ENCODE measurements at regions not wholly inside any gene's neighbourhood (a gene's known extent, or its start where the extent isn't known, plus 50 kb on each side); places are given as distances from the start of the nearest gene placed in this dataset.

GRCh38 chr12:89927226-89927698 lies 218.6 kb upstream of the ATP2B1 start:
- DNase-seq (ENCODE audit: low spot score) = no peak

GRCh38 chr12:89924191-89924590 lies 215.6 kb upstream of the ATP2B1 start:
- no peak for DNase-seq (ENCODE audit: low spot score)

GRCh38 chr12:89923091-89923490 lies 214.5 kb upstream of the ATP2B1 start:
- DNase-seq (ENCODE audit: low spot score) = no peak

GRCh38 chr12:89920866-89921265 lies 212.2 kb upstream of the ATP2B1 start:
- DNase-seq (ENCODE audit: low spot score) = no peak

- no peak for DNase-seq (ENCODE audit: low spot score)
Measured at GRCh38 chr12:89919241-89919906, 210.7 kb upstream of the ATP2B1 start.

GRCh38 chr12:89918172-89918846 lies 209.7 kb upstream of the ATP2B1 start:
- DNase-seq (ENCODE audit: low spot score) = no peak

GRCh38 chr12:89909753-89910152 lies 201.1 kb upstream of the ATP2B1 start:
- no peak for DNase-seq (ENCODE audit: low spot score)

- DNase-seq (ENCODE audit: low spot score) = no peak
Measured at GRCh38 chr12:89907659-89908058, 199.0 kb upstream of the ATP2B1 start.

GRCh38 chr12:89906824-89907223 lies 198.2 kb upstream of the ATP2B1 start:
- DNase-seq (ENCODE audit: low spot score) = no peak

GRCh38 chr12:89906178-89906577 lies 197.5 kb upstream of the ATP2B1 start:
- DNase-seq (ENCODE audit: low spot score) = no peak

GRCh38 chr12:89901906-89902642 lies 193.4 kb upstream of the ATP2B1 start:
- no peak for DNase-seq (ENCODE audit: low spot score)

- DNase-seq (ENCODE audit: low spot score) = no peak
Measured at GRCh38 chr12:89901319-89901718, 192.7 kb upstream of the ATP2B1 start.

- DNase-seq (ENCODE audit: low spot score) = no peak
Measured at GRCh38 chr12:89899651-89900050, 191.0 kb upstream of the ATP2B1 start.

GRCh38 chr12:89895591-89895990 lies 187.0 kb upstream of the ATP2B1 start:
- no peak for DNase-seq (ENCODE audit: low spot score)

GRCh38 chr12:89895101-89895500 lies 186.5 kb upstream of the ATP2B1 start:
- no peak for DNase-seq (ENCODE audit: low spot score)

- DNase-seq (ENCODE audit: low spot score) = peak; percentile 31
Measured at GRCh38 chr12:89893972-89894706, 185.5 kb upstream of the ATP2B1 start.

GRCh38 chr12:89892436-89892835 lies 183.8 kb upstream of the ATP2B1 start:
- DNase-seq (ENCODE audit: low spot score) = no peak

- no peak for DNase-seq (ENCODE audit: low spot score)
Measured at GRCh38 chr12:89891933-89892332, 183.3 kb upstream of the ATP2B1 start.

- DNase-seq (ENCODE audit: low spot score) = no peak
Measured at GRCh38 chr12:89890161-89890560, 181.5 kb upstream of the ATP2B1 start.

- DNase-seq (ENCODE audit: low spot score) = no peak
Measured at GRCh38 chr12:89889062-89889461, 180.4 kb upstream of the ATP2B1 start.

GRCh38 chr12:89884952-89885351 lies 176.3 kb upstream of the ATP2B1 start:
- DNase-seq (ENCODE audit: low spot score) = no peak

GRCh38 chr12:89884416-89884898 lies 175.8 kb upstream of the ATP2B1 start:
- DNase-seq (ENCODE audit: low spot score) = no peak
